ENCODE measurements at regions not wholly inside any gene's neighbourhood (a gene's known extent, or its start where the extent isn't known, plus 50 kb on each side); places are given as distances from the start of the nearest gene placed in this dataset.

DNA sequence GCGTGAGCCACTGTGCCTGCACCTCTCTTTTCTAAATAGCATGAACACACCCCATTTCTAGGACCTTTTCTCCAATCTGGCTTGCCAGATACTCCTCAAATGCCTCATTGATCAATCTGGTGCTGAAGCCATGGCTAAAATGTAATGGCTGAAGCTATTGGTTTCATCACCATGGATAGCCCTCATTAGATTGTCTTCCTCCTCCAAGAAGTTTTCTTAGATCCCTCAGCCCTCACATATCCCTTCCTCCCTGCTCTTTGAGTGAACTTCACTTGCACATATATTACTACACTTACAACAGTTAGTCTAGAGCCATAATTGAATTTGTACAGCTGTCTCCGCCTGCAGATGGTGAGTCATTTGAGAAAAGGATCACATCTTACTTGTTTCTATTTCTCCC, 77.9 kb upstream of the TOX3 start:
- TF ChIP-seq, protein P1, sequence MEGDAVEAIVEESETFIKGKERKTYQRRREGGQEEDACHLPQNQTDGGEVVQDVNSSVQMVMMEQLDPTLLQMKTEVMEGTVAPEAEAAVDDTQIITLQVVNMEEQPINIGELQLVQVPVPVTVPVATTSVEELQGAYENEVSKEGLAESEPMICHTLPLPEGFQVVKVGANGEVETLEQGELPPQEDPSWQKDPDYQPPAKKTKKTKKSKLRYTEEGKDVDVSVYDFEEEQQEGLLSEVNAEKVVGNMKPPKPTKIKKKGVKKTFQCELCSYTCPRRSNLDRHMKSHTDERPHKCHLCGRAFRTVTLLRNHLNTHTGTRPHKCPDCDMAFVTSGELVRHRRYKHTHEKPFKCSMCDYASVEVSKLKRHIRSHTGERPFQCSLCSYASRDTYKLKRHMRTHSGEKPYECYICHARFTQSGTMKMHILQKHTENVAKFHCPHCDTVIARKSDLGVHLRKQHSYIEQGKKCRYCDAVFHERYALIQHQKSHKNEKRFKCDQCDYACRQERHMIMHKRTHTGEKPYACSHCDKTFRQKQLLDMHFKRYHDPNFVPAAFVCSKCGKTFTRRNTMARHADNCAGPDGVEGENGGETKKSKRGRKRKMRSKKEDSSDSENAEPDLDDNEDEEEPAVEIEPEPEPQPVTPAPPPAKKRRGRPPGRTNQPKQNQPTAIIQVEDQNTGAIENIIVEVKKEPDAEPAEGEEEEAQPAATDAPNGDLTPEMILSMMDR (conservative IDR thresholded peaks at IDR 0.05; ENCODE audit: low read length), result no peak
- no peak for TF ChIP-seq EZH2phosphoT487 (IDR thresholded peaks at IDR 0.05; ENCODE audit: borderline replicate concordance)

Measured in Loucy (cell line).